ENCODE measurements at regions not wholly inside any gene's neighbourhood (a gene's known extent, or its start where the extent isn't known, plus 50 kb on each side); places are given as distances from the start of the nearest gene placed in this dataset.
"Not testable (repeated sequence)": the region's sequence is repeated elsewhere in the genome, so short reads cannot be mapped to it uniquely, and the experiment has no call there.

DNA sequence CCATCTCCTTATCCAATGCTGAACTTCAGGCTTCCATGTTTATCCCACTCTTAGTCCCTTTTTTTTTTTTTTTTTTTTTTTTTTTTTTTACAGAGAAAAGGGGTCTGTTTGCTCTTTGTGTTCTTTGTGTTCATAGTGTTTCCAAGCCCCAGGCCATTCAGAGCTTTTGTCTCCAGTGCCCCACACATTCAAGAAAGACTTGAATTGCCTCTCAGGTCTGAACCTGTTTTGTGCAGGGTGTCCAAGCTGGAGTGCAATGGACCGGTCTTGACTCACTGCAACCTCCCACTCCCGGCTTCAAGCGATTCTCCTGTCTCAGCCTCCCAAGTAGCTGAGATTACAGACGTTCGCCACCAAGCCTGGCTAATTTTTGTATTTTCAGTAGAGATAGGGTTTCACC, 191.2 kb downstream of the PALM2AKAP2 start:
- CTCF ChIA-PET, result interaction anchor here (0.7 kb wide), 1 partner anchor 56 kb away, joined by 4 read pairs; no protein-coding TSS in a partner anchor
- POLR2A ChIA-PET, result no interaction called here

DNA sequence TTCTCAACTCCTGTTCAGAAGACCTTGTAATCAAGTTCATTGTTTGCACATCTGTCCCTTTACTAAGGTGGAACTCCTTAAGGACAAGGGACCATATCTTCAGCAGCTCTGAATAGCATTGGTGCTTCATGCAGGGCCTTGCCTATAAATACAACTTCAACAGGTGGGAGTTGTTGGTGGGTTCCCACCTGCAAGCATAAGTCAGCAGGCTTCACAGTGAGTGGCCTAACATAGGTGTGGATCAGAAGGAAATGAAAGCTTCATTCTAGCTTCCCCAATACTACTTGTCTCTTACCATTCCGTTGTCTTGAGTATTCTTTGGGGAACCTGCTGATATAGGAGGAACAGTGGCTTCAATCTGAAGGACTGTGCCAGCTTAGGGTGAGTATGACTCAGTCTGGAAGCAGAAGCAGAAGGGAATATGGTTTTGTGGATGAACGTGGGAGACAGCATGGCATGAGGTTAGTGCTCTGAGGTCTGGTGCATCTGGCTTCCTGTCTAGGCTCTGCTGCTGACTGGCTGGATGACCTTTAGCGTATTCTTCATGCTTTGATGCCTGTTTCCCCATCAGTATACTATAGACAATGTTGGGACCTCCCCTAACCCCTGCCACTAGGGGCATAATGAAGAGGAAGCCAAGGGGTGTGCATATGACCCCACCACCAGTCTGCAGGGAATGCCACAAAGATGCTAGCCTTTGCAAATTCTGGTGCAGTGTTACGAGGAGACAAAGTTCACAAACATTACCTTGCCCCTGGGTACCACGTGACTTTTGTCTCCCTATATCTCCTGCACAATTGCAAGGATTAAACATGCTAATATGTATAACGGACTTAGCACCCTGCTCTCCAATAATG, 192.3 kb downstream of the PALM2AKAP2 start:
- POLR2A ChIA-PET, result no interaction called here
- CTCF ChIA-PET, result no interaction called here

DNA sequence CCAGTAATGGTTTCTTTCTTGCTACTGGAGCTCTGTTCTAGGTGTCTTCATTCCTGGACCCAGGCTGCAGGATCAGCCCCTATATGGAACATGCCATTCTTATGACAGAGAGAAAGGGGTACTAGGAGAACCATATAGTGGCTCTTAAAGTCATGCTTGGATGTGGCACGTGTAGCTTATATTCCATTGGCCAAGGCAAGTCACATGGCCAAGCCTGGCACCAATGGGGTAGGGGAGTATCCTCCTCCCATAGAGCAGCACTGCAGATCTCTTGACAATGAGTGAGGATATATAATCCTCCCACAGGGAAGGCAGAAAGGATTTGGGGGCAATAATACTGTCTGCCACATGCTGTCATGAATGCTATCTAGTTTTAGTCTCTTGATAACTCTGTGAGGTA, 193.3 kb downstream of the PALM2AKAP2 start:
- ChIA-PET CTCF (no interaction called here), POLR2A (no interaction called here)

DNA sequence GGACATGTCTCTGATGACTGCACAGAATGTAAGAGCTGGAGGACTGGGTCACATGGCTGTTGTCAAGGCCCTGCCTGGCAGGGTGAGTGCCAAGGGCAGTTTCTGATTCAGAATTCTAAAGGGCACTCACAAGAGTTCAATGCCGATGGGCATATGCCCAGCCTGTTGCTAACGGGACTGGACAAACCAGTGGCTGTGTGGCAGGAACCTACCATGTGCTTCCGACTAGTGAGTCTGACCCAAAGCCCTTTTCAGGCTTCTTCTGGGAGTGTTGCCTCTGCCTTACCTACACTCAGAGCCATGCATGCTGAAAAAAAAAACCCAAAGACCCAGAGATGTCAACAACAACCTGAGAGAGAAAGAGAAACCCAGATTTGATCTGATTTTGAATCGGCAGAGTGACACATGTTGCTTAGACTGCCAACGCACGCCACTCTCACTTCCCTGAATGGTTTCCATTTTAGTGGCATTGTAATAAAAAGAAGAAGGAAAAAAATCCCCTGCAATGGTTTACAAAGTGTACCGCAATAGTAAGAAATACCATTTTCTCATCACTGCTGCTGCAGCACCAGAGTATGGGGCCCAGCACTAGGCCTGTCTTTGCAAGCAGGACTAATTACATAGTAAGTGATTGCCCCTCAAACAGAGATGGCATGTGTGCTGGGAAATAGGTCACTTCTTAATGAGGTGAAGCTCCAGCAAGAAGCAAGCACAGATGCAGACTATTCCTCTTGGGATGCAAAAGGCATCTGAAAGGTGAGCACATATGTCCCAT, 194.3 kb downstream of the PALM2AKAP2 start:
- ChIA-PET CTCF (no interaction called here), POLR2A (no interaction called here)

DNA sequence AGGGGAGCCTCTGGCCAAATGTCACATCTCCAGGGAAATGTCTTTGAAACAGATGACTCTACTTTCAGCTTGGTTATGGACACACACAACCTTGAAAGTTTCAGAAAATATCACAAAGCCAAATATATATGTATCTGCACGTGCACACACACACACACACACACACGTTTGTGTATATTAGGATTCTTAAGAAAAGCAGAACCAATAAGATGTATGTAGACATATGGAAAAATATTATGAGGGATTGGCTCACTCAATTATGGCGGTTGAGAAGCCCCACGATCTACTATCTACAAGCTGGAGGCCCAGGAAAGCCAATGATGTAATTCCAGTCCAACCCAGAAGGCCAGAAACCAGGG, 194.9 kb downstream of the PALM2AKAP2 start:
- POLR2A ChIA-PET, result no interaction called here
- CTCF ChIA-PET, result no interaction called here

DNA sequence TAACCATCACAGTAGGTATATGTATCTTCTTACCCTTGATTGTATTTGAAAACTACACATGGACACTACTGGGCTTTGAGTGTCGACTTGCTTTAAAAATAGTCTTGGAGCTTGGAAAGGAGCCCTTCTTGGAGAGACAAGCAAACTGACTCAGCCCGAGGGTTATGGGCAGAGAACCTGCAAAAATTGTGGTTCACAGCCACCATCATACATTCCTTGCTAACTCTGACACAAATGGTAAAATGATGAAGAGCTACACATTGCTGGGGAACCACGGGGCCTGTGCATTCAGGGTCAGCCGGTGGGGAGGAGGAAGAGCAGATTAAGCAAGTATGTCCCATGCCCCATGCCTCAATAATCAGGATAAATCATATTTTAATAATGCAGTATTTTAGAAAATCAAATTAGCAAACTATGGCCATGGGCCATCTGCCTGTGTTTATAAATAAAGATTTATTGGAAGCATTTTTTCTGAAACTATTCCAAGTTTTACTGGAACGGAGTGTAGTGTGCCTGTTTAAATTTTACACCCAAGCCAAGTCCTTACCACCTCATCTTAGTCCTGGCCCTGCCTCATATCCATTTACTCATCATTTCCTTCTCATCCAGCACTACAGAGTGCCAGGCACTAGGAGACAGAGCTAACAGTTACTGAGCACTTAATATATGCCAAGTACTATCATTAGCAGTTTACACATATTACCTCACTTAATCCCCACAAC, 195.7 kb downstream of the PALM2AKAP2 start:
- ChIA-PET POLR2A (no interaction called here), CTCF (interaction anchor here (1.1 kb wide), 1 partner anchor 38 kb away, joined by 3 read pairs; no protein-coding TSS in a partner anchor)

DNA sequence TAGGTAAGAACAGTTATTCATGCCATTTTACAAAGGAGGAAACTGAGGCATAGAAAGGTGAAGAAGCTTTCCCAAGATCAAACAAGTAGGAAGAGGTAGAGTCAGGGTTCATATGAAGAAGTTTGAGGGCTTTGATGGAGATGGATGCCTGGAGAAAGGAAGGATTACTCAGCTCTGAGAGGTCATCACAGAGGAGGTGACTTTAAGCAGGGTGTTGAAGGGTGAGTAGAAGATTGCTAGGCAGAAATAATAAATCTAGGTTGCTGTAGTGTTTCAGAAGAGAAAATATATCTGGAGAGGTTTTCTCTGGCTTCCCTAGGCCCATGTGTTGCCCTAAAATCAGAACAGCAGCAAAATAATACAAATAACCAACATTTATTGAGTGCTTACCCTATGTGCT, 196.3 kb downstream of the PALM2AKAP2 start:
- CTCF ChIA-PET, result interaction anchor here (1.1 kb wide), 1 partner anchor 39 kb away, joined by 3 read pairs; no protein-coding TSS in a partner anchor
- POLR2A ChIA-PET, result no interaction called here

DNA sequence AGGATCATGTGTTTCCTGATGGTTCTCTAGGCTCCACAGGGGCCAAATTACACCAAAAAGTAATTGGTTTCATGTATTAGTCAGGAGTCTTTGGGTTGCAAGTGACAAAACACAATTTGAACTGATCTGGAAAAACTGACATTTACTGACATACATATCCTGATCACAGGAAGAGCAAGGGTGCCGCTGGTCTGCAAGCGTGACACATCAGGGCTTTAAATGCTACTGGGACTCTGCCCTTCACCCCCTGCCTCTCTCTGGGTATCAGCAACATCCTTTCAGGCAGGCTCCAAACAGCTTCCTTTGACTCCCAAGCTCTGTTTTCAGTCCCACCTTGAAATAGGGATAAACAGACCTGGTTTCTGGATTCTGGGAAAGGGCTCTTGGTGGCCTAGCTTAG, 197.5 kb downstream of the PALM2AKAP2 start:
- ChIA-PET CTCF (no interaction called here), POLR2A (no interaction called here)

DNA sequence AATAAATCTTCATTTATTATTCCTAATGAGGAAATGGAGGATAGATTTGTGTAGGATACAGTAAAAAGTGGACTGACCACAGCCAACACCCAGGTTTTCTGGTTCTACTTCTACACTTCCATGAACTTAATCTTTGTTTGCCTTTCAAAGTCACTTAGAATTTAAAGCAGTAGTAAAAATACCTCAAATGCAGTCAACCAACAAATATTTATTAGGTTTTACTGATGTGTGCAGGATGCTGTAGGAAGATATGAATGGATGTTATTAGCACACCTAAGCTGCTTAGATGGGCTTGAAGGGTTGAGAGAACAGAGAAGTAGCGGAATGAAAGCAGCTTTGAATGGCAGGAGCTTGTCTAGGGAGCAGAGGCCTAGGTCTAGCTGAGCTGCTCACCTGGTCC, 201.1 kb downstream of the PALM2AKAP2 start:
- ChIA-PET CTCF (no interaction called here), POLR2A (no interaction called here)

DNA sequence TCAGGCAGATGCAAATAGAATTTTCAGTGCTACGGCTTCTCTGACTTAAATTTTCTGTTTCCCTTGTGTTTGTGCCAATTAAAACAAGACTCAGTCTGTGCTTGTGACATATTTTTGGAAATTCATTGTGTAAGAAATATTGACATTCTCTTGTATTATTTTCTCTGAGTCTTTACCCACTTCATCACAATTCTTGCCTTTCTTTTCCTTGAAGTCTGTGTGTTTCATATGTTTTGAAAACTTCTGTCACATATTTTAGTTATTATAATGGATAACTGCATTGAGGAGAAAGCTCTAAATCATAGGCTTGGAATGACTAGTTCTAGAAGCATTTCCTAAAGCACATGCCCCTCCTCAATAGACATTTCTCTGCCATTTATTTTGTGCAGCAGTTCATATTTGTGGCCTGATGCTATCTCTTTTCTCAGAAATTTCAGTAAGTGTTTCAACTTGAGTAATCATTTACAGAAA, 206.6 kb downstream of the PALM2AKAP2 start:
- ChIA-PET POLR2A (no interaction called here), CTCF (no interaction called here)

DNA sequence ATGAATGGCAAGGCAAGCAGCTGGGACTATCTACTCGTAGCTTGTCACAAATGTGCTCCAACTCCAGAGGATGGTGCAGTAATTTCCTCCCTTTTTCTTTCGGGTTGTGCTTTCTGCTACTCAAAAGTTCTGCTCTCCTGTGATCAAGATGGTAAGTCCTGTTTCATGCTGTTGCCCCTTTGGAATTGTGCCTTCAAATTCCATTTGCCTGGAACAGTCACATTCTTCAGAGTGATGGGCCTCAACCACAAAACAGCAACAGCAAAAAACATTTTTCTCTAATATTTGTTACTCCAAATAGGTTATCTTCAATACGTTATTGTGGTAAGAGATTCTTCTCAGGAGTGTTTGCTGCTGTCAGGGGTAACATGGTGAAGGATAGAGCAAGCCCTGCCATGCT, 209.3 kb downstream of the PALM2AKAP2 start:
- CTCF ChIA-PET, result no interaction called here
- POLR2A ChIA-PET, result no interaction called here

DNA sequence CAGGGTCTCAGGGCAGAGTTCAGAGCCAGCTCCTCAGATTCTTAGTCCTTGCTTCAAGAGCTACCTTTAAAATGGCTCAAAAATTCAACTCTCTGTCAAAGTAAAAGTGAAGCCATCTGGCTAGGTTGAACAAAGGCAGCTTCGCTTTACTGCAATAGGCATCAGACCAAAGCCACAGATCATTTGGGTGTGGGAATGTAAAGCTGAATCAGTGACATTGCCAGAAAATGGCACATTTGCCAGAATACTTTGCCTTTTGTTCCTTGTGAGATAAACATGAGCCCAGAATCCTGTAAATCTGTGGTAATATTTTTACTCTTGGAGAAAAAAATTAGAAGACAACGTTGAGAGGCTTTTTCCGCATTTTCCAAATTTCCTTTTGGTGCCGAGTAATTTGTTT, 210.5 kb downstream of the PALM2AKAP2 start:
- CTCF ChIA-PET, result no interaction called here
- POLR2A ChIA-PET, result no interaction called here

DNA sequence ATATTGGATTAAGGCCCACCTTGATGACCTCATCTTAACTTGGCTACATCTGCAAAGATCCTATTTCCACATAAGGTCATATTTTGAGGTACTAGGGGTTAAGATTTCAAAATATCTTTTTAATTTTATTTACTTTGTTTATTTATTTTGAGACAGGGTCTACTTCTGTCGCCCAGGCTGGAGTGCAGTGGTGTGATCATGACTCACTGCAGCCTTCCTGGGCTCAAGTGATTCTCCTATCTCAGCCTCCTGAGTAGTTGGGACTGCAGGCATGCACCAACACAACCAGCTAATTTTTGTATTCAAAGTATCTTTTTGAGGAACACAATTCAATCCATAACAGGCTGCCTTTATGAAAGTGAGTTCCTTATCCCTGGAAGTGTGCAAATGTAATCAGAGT, 212.3 kb downstream of the PALM2AKAP2 start:
- CTCF ChIA-PET, result no interaction called here
- POLR2A ChIA-PET, result no interaction called here

DNA sequence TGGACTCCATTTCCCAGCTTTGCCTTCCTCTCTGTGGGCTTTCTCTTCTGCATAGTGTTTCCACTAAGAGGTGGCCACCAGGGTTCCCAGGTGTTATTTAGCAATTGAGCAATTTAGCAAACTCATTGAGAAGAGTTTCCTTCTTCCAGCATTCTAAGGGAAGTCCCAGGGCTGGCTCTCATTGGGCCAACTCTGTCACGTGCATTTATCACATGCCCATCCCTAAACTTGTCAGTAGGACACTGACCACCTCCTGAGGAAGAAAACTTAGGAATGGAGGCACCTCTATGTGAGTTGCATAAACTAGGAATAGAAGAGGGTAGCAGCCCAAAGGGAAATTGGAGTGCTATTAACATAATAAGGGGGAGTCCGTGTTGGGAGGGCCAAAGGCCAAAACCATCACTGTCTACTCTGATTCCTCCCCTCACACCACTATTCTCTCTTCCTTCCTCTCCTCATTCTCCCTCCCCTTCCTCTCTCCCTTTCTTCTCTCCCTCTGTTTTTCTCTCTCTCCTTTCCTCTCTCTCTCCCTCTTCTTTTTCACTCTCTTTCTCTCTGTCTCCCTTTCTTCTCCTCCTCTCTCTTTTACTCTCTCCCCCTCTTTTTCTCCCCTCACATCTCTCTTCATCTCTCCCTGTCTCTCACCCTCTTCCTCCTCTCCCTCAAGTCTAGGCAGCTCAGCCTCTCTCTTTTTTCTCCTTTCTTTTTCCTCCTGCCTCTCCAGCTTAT, 213.4 kb downstream of the PALM2AKAP2 start:
- ChIA-PET POLR2A (no interaction called here), CTCF (no interaction called here)

DNA sequence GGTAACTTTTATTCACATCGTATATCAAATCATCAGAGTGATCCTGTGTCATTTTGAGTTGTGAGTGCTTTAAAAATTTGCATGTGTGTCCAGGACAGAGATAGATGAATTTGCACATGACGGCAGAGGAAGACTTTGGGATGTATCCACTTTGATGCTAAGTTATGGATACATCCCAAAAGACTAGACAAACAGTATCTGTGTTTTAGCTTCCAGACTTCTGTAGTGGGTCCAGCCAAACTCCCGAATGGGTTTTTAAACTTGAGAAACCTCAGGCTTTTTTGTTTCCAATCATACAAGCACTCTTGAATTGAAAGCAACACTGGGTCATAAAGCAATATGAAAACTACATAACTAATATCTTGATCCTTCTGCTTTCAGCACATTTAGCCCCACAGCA, 213.8 kb downstream of the C9orf152 start:
- ChIA-PET POLR2A (no interaction called here), CTCF (no interaction called here)

DNA sequence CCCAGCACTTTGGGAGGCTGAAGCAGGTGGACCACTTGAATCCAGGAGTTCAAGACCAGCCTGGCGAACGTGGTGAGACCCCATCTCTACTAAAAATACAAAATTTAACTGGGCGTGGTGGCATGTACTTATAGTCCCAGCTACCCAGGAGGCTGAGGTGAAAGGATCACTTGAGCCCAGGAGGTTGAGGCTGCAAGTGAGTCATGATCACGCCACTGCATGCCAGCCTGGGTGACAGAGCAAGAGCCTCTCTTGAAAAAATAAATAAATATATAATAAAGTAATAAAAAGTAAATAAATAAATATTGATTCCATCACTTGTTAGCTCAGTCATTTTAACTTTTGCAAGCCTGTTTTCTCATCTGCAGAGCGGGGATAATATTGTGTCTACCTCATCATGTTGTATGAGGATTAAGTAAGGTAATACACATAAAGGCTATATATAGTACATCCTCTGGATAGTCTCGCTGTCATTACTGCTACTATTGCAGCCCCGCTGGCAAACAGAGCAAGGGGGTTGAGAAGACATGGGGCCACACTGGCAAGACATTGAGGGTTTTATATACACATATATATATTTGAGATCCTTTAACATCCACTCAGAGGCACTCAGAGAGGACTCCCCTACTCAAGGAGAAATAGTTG, 210.9 kb downstream of the C9orf152 start:
- ChIA-PET CTCF (no interaction called here), POLR2A (no interaction called here)

DNA sequence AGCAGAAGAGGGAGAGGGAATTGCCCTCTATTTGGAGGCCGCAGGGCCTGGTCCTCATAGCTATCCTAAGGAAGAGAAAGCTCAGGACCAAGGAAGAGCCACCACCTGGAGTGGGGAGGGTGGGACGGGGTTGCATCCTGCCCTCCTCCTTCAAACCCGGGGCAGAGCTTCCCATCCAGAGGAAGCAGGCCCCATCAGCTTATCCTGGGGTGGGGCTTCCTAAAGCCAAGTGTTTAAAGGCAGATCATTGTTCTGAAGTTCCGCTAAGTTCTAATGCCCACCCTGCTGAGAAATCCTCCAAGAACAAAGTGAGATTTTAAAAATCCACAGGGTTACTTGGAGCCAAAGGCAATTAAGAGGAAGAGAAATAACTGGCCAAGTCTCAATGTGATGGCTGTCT, 210.3 kb downstream of the C9orf152 start:
- POLR2A ChIA-PET, result no interaction called here
- CTCF ChIA-PET, result no interaction called here

DNA sequence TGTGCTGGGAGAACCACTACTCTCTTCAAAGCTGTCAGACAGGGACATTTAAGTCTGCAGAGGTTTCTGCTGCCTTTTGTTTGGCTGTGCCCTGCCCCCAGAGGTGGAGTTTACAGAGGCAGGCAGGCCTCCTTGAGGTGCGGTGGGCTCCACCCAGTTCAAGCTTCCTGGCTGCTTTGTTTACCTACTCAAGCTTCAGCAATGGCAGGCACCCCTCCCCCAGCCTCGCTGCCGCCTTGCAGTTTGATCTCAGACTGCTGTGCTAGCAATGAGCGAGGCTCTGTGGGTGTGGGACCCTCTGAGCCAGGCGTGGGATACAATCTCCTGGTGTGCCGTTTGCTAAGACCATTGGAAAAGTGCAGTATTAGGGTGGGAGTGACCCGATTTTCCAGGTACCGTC, 202.4 kb downstream of the C9orf152 start:
- POLR2A ChIA-PET, CTCF ChIA-PET: not testable (repeated sequence)

DNA sequence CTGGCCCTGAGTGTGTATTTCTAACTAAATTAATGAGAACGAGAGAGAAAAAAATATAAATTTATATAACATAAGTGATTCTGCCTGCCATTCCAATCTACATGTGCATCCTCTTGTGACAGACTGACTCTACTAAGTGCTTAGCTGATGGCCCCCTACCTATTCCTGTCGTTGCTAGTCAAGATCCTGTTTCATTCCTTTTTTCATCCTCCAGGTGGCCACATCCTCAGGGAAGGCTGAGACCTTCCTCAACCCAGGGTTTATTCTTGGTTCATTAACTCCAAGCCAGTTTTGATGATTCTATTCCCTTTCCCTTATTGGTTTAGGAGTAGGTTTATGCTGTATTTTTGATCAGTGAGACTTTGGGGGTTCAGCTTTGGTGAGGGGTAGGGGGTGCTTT, 201.3 kb downstream of the C9orf152 start:
- ChIA-PET CTCF (no interaction called here), POLR2A (no interaction called here)
